CD14-positive monocyte (primary cell): ENCODE measurements at regions not wholly inside any gene's neighbourhood (a gene's known extent, or its start where the extent isn't known, plus 50 kb on each side); places are given as distances from the start of the nearest gene placed in this dataset.
A peak's percentile ranks its signal among the peaks of the same experiment; 100 is the strongest.

ENCODE experiments used
- DNase-seq, 3 donors: peaks; one replicate each; pipeline ENCODE4 v3.0.0-alpha.2; 2011 to 2022
- H2AFZ ChIP-seq: 2 replicates; pipeline ENCODE4 v1.6.0; 2012; ENCODE audit warnings: mild to moderate bottlenecking, low read depth, low read length, inconsistent platforms; ENCODE audit not compliant: insufficient read depth, poor library complexity, severe bottlenecking
- H3K27ac ChIP-seq, 2 donors: 1 replicate in 1 of 2; 2 replicates in 1 of 2; pipeline ENCODE4 v1.5.1; 2012 to 2013; ENCODE audit warnings: low read length in 2 of 2, control low read depth in 1 of 2, inconsistent platforms in 1 of 2, low read depth in 1 of 2, mild to moderate bottlenecking in 1 of 2
- H3K27me3 ChIP-seq, 2 donors: one replicate each; pipeline versions ENCODE4 v1.6.0 to v1.6.1; 2011 to 2013; ENCODE audit warnings: low read length in 2 of 2; ENCODE audit not compliant: control insufficient read depth in 2 of 2, insufficient read depth in 2 of 2
- H3K36me3 ChIP-seq, 2 donors: replicated peaks in 1 of 2; 1 replicate in 1 of 2; 2 replicates in 1 of 2; pipeline versions ENCODE4 v1.5.1 to v1.6.1; 2012 to 2013; ENCODE audit warnings: low read length in 2 of 2, control low read depth in 1 of 2, inconsistent platforms in 1 of 2, mild to moderate bottlenecking in 1 of 2; ENCODE audit not compliant: insufficient read depth in 2 of 2, control insufficient read depth in 1 of 2
- H3K4me1 ChIP-seq, 2 donors: 1 replicate in 1 of 2; 2 replicates in 1 of 2; pipeline versions ENCODE4 v1.5.1 to v1.6.1; 2012 to 2013; ENCODE audit warnings: low read length in 2 of 2, control low read depth in 1 of 2, inconsistent platforms in 1 of 2, mild to moderate bottlenecking in 1 of 2, moderate library complexity in 1 of 2; ENCODE audit not compliant: insufficient read depth in 2 of 2, control insufficient read depth in 1 of 2
- H3K4me2 ChIP-seq: replicated peaks from 2 replicates; pipeline ENCODE3; 2012; ENCODE audit warnings: low read length, moderate library complexity, mild to moderate bottlenecking; ENCODE audit not compliant: poor library complexity, severe bottlenecking; ENCODE audit errors: extremely low read depth
- H3K4me3 ChIP-seq, 3 experiments: fragments of 200-600 bp in 1 of 3; sonication (generic) in 1 of 3; replicated peaks in 1 of 3; 1 replicate in 2 of 3; 2 replicates in 1 of 3; pipeline ENCODE4 v1.5.1; 2011 to 2013; ENCODE audit warnings: low read length in 3 of 3, mild to moderate bottlenecking in 3 of 3, control low read depth in 2 of 3, low read depth in 2 of 3, inconsistent platforms in 1 of 3, moderate library complexity in 1 of 3
- H3K79me2 ChIP-seq: 2 replicates; pipeline ENCODE4 v1.6.0; 2012; ENCODE audit warnings: mild to moderate bottlenecking, control low read depth, inconsistent platforms, low read length, moderate library complexity; ENCODE audit not compliant: insufficient read depth
- H3K9ac ChIP-seq: 2 replicates; pipeline ENCODE4 v1.6.0; 2017; ENCODE audit warnings: low read length, mild to moderate bottlenecking; ENCODE audit not compliant: insufficient read depth, poor library complexity, severe bottlenecking
- H3K9me3 ChIP-seq, 2 donors: replicated peaks in 1 of 2; 1 replicate in 1 of 2; 2 replicates in 1 of 2; pipeline versions ENCODE4 v1.5.1 to v1.6.1; 2012 to 2013; ENCODE audit warnings: low read length in 2 of 2, control low read depth in 1 of 2; ENCODE audit not compliant: control insufficient read depth in 1 of 2, insufficient read depth in 1 of 2
- H4K20me1 ChIP-seq: 2 replicates; pipeline ENCODE4 v1.6.0; 2012; ENCODE audit warnings: mild to moderate bottlenecking, low read length, control low read depth, moderate library complexity; ENCODE audit not compliant: insufficient read depth
- H3K27ac Mint-ChIP-seq, 7 donors: one replicate each; pipeline ENCODE4 v1.8.0; 2020; ENCODE audit warnings: mild to moderate bottlenecking in 7 of 7, mixed read lengths in 7 of 7, moderate library complexity in 6 of 7, inconsistent platforms in 2 of 7
- H3K27me3 Mint-ChIP-seq, 3 donors: one replicate each; pipeline ENCODE4 v1.8.0; 2021 to 2022; ENCODE audit warnings: low read depth in 3 of 3, mild to moderate bottlenecking in 3 of 3, mixed read lengths in 3 of 3, moderate library complexity in 3 of 3, inconsistent platforms in 1 of 3
- H3K36me3 Mint-ChIP-seq, 2 donors: one replicate each; pipeline ENCODE4 v1.8.0; 2020; ENCODE audit warnings: mixed read lengths in 2 of 2, inconsistent platforms in 1 of 2, mild to moderate bottlenecking in 1 of 2
- H3K4me1 Mint-ChIP-seq: one replicate; pipeline ENCODE4 v1.8.0; 2020; ENCODE audit warnings: mild to moderate bottlenecking, mixed read lengths
- H3K4me3 Mint-ChIP-seq, 2 donors: one replicate each; pipeline ENCODE4 v1.8.0; 2020; ENCODE audit warnings: mild to moderate bottlenecking in 2 of 2, mixed read lengths in 2 of 2, moderate library complexity in 1 of 2
- H3K9me3 Mint-ChIP-seq, 7 donors: one replicate each; pipeline ENCODE4 v1.8.0; 2020 to 2022; ENCODE audit warnings: mixed read lengths in 7 of 7, mild to moderate bottlenecking in 6 of 7, moderate library complexity in 6 of 7, inconsistent platforms in 2 of 7
- CTCF ChIP-seq: fragments of 200-600 bp; IDR thresholded peaks from one replicate; pipeline ENCODE4 v1.8.0; 2022; ENCODE audit warnings: antibody characterized with exemption, mild to moderate bottlenecking
- WGBS: methylation state at CpG from one replicate; pipeline ENCODE4 v1.1.5; 2013; ENCODE audit warnings: missing lambda C conversion rate; ENCODE audit not compliant: insufficient coverage; 5-methylcytosine and 5-hydroxymethylcytosine counted together
- intact Hi-C, 2 donors: fragments of 100-400 bp; cut with micrococcal nuclease; formaldehyde crosslinking; loops; one replicate each; pipeline versions ENCODE4 v1.15.0 to v1.15.1; 2023

- H3K4me3 Mint-ChIP-seq = no peak overlapping the region
- H3K4me1 ChIP-seq = no peaks in the 10 kb centered on the region
- H3K27me3 Mint-ChIP-seq = no peaks in the 10 kb centered on the region
- no peak overlapping the region for H2AFZ ChIP-seq
- no peaks in the 10 kb centered on the region for H3K27me3 ChIP-seq
- no peak for TF ChIP-seq CTCF
- H3K27ac ChIP-seq = no peak overlapping the region
- H3K27ac Mint-ChIP-seq = no peak overlapping the region
- no peak overlapping the region for H3K4me2 ChIP-seq
- intact Hi-C loops = no loop called here
- no peak overlapping the region for H3K4me3 ChIP-seq
- H3K9ac ChIP-seq = no peak overlapping the region
- H3K9me3 ChIP-seq = peaks cover 0 to under 1% of the 10 kb centered on the region in 2 donors
- no CpG with 5 or more reads among the region's 1 CpG for WGBS
- H3K79me2 ChIP-seq = no peaks in the 10 kb centered on the region
- H3K9me3 Mint-ChIP-seq = peaks cover 0 to 10% (median 4%) of the 10 kb centered on the region in 7 donors
- H4K20me1 ChIP-seq = no peaks in the 10 kb centered on the region
- H3K4me1 Mint-ChIP-seq = no peaks in the 10 kb centered on the region
- no peaks in the 10 kb centered on the region for H3K36me3 Mint-ChIP-seq
- no peaks in the 10 kb centered on the region for H3K36me3 ChIP-seq
- DNase-seq = no peak
Observed at GRCh38 chr18:42392416-42392815, 437.4 kb downstream of the PIK3C3 start.

- Histone ChIP-seq H3K4me2 (no peak overlapping the region), H3K79me2 (no peaks in the 10 kb centered on the region), H4K20me1 (no peaks in the 10 kb centered on the region), H3K36me3 (no peaks in the 10 kb centered on the region), H3K27me3 (no peaks in the 10 kb centered on the region), H3K9me3 (no peaks in the 10 kb centered on the region), H3K27ac (no peak overlapping the region), H2AFZ (no peak overlapping the region), H3K4me1 (no peaks in the 10 kb centered on the region), H3K4me3 (no peak overlapping the region), H3K9ac (no peak overlapping the region)
- DNase-seq = no peak
- no peak for TF ChIP-seq CTCF
- Mint-ChIP-seq H3K27ac (peak overlapping the region in 1 of 7 donors; percentile 2), H3K36me3 (no peaks in the 10 kb centered on the region), H3K4me1 (no peaks in the 10 kb centered on the region), H3K27me3 (no peaks in the 10 kb centered on the region), H3K9me3 (peaks cover 0 to 10% (median 4%) of the 10 kb centered on the region in 7 donors), H3K4me3 (no peak overlapping the region)
- WGBS = 80% methylated on average over 2 of the region's 3 CpGs
- intact Hi-C loops = no loop called here
Observed at GRCh38 chr18:42392926-42393325, 437.9 kb downstream of the PIK3C3 start.
